ENCODE measurements at regions not wholly inside any gene's neighbourhood (a gene's known extent, or its start where the extent isn't known, plus 50 kb on each side); places are given as distances from the start of the nearest gene placed in this dataset.
"Not testable (repeated sequence)": the region's sequence is repeated elsewhere in the genome, so short reads cannot be mapped to it uniquely, and the experiment has no call there.

GRCh38 chr2:7653617-7654016 is 736.4 kb downstream of the RNF144A start:
- no peak overlapping the region for H3K4me3 ChIP-seq (ENCODE audit: low read length, poor library complexity, severe bottlenecking)
- H3K79me2 ChIP-seq (ENCODE audit: insufficient read depth, low read length) = no peaks in the 10 kb centered on the region
- no peaks in the 10 kb centered on the region for H3K27me3 ChIP-seq (ENCODE audit: insufficient read depth, low read length, poor library complexity, severe bottlenecking)
- H3K9me3 ChIP-seq (ENCODE audit: insufficient read depth, low read depth, low read length) = 0 out of 2 replicates have a peak, but pooled peaks cover 6% of the 10 kb centered on the region
- H3K4me1 ChIP-seq (ENCODE audit: insufficient read depth, low read length, poor library complexity, severe bottlenecking) = no peaks in the 10 kb centered on the region
- no peaks in the 10 kb centered on the region for H3K36me3 ChIP-seq (ENCODE audit: insufficient read depth, low read length)
- no peak overlapping the region for H2AFZ ChIP-seq (ENCODE audit: low read length)
- TF ChIP-seq EZH2phosphoT487 (IDR thresholded peaks at IDR 0.05; ENCODE audit: borderline replicate concordance) = no peak
- TF ChIP-seq CTCF (conservative IDR thresholded peaks at IDR 0.05; ENCODE audit: low read length) = no peak
- no peaks in the 10 kb centered on the region for H3F3A ChIP-seq (ENCODE audit: low read depth)
- H3K4me2 ChIP-seq (ENCODE audit: low read depth, low read length, poor library complexity, severe bottlenecking) = no peak overlapping the region
- no peak overlapping the region for H3K9ac ChIP-seq (ENCODE audit: low read depth, low read length, poor library complexity, severe bottlenecking)
- H4K20me1 ChIP-seq (ENCODE audit: insufficient read depth, low read length, poor library complexity, severe bottlenecking) = no peaks in the 10 kb centered on the region
- no peaks in the 10 kb centered on the region for H3K9me2 ChIP-seq (replicated peaks; ENCODE audit: low read depth, low read length)

- H3K9ac ChIP-seq (ENCODE audit: low read depth, low read length, poor library complexity, severe bottlenecking) = no peak overlapping the region
- no peaks in the 10 kb centered on the region for H4K20me1 ChIP-seq (ENCODE audit: insufficient read depth, low read length, poor library complexity, severe bottlenecking)
- no peaks in the 10 kb centered on the region for H3K4me1 ChIP-seq (ENCODE audit: insufficient read depth, low read length, poor library complexity, severe bottlenecking)
- no peaks in the 10 kb centered on the region for H3K9me2 ChIP-seq (replicated peaks; ENCODE audit: low read depth, low read length)
- no peak overlapping the region for H3K4me2 ChIP-seq (ENCODE audit: low read depth, low read length, poor library complexity, severe bottlenecking)
- H3K27me3 ChIP-seq (ENCODE audit: insufficient read depth, low read length, poor library complexity, severe bottlenecking) = no peaks in the 10 kb centered on the region
- H3K9me3 ChIP-seq (ENCODE audit: insufficient read depth, low read depth, low read length) = 0 out of 2 replicates have a peak, but pooled peaks cover 6% of the 10 kb centered on the region
- H3K79me2 ChIP-seq (ENCODE audit: insufficient read depth, low read length) = no peaks in the 10 kb centered on the region
- H3K36me3 ChIP-seq (ENCODE audit: insufficient read depth, low read length) = no peaks in the 10 kb centered on the region
- H3K4me3 ChIP-seq (ENCODE audit: low read length, poor library complexity, severe bottlenecking) = no peak overlapping the region
- H2AFZ ChIP-seq (ENCODE audit: low read length) = no peak overlapping the region
- TF ChIP-seq EZH2phosphoT487 (IDR thresholded peaks at IDR 0.05; ENCODE audit: borderline replicate concordance) = no peak
- no peak for TF ChIP-seq CTCF (conservative IDR thresholded peaks at IDR 0.05; ENCODE audit: low read length)
- no peaks in the 10 kb centered on the region for H3F3A ChIP-seq (ENCODE audit: low read depth)
Measured at GRCh38 chr2:7655629-7656028, 738.4 kb downstream of the RNF144A start.

GRCh38 chr2:7657526-7657925 is 740.3 kb downstream of the RNF144A start:
- H3K4me2 ChIP-seq (ENCODE audit: low read depth, low read length, poor library complexity, severe bottlenecking) = not testable (repeated sequence)

GRCh38 chr2:7658486-7658885 is 741.3 kb downstream of the RNF144A start:
- Histone ChIP-seq H3K9me3 (ENCODE audit: insufficient read depth, low read depth, low read length) (0 out of 2 replicates have a peak, but pooled peaks cover 6% of the 10 kb centered on the region), H4K20me1 (ENCODE audit: insufficient read depth, low read length, poor library complexity, severe bottlenecking) (no peaks in the 10 kb centered on the region), H3F3A (ENCODE audit: low read depth) (no peaks in the 10 kb centered on the region), H3K27me3 (ENCODE audit: insufficient read depth, low read length, poor library complexity, severe bottlenecking) (no peaks in the 10 kb centered on the region), H3K4me2 (ENCODE audit: low read depth, low read length, poor library complexity, severe bottlenecking) (no peak overlapping the region), H2AFZ (ENCODE audit: low read length) (no peak overlapping the region), H3K4me1 (ENCODE audit: insufficient read depth, low read length, poor library complexity, severe bottlenecking) (no peaks in the 10 kb centered on the region), H3K4me3 (ENCODE audit: low read length, poor library complexity, severe bottlenecking) (no peak overlapping the region), H3K9me2 (replicated peaks; ENCODE audit: low read depth, low read length) (no peaks in the 10 kb centered on the region), H3K9ac (ENCODE audit: low read depth, low read length, poor library complexity, severe bottlenecking) (no peak overlapping the region), H3K79me2 (ENCODE audit: insufficient read depth, low read length) (no peaks in the 10 kb centered on the region), H3K36me3 (ENCODE audit: insufficient read depth, low read length) (no peaks in the 10 kb centered on the region)
- TF ChIP-seq CTCF (conservative IDR thresholded peaks at IDR 0.05; ENCODE audit: low read length) (no peak), EZH2phosphoT487 (IDR thresholded peaks at IDR 0.05; ENCODE audit: borderline replicate concordance) (no peak)

More at GRCh38 chr2:7657526-7657925, 740.3 kb downstream of the RNF144A start:
- H3K4me3 ChIP-seq (ENCODE audit: low read length, poor library complexity, severe bottlenecking); H3K27me3 ChIP-seq (ENCODE audit: insufficient read depth, low read length, poor library complexity, severe bottlenecking); H3K79me2 ChIP-seq (ENCODE audit: insufficient read depth, low read length); H3K36me3 ChIP-seq (ENCODE audit: insufficient read depth, low read length); H3K9me3 ChIP-seq (ENCODE audit: insufficient read depth, low read depth, low read length); H3F3A ChIP-seq (ENCODE audit: low read depth); H4K20me1 ChIP-seq (ENCODE audit: insufficient read depth, low read length, poor library complexity, severe bottlenecking); H3K9me2 ChIP-seq (replicated peaks; ENCODE audit: low read depth, low read length); H3K9ac ChIP-seq (ENCODE audit: low read depth, low read length, poor library complexity, severe bottlenecking); H3K4me1 ChIP-seq (ENCODE audit: insufficient read depth, low read length, poor library complexity, severe bottlenecking); H2AFZ ChIP-seq (ENCODE audit: low read length): not testable (repeated sequence)

Measured in Loucy (cell line).